ENCODE measurements at regions not wholly inside any gene's neighbourhood (a gene's known extent, or its start where the extent isn't known, plus 50 kb on each side); places are given as distances from the start of the nearest gene placed in this dataset.

GRCh38 chr13:104321756-104322155, 1255.5 kb upstream of the SLC10A2 start:
- Histone ChIP-seq H3K4me3 (ENCODE audit: extremely low read depth in 1 of 4, insufficient read depth in 2 of 4, low read depth in 3 of 4, low read length in 4 of 4) (no peak overlapping the region), H3K36me3 (ENCODE audit: control insufficient read depth in 2 of 4, insufficient read depth in 4 of 4, low read length in 3 of 4) (no peaks in the 10 kb centered on the region), H3K9ac (replicated peaks in 1 of 4; ENCODE audit: extremely low read depth in 1 of 4, low read depth in 3 of 4, low read length in 3 of 4) (no peak overlapping the region), H4K8ac (ENCODE audit: extremely low read depth, insufficient read depth, low read length) (no peak overlapping the region), H3K4me1 (replicated peaks in 1 of 4; ENCODE audit: control insufficient read depth in 3 of 4, insufficient read depth in 4 of 4, low read length in 3 of 4) (no peaks in the 10 kb centered on the region), H2BK12ac (ENCODE audit: low read depth, low read length) (no peak overlapping the region), H4K5ac (ENCODE audit: insufficient read length, low read depth, low read length) (no peak overlapping the region), H3K4ac (replicated peaks; ENCODE audit: insufficient read length, low read depth, low read length) (no peak overlapping the region), H3K23me2 (ENCODE audit: low read depth, low read length) (no peaks in the 10 kb centered on the region), H4K20me1 (replicated peaks in 1 of 2; ENCODE audit: control insufficient read depth in 1 of 2, insufficient read depth in 2 of 2, low read length in 2 of 2) (no peaks in the 10 kb centered on the region), H3K27ac (ENCODE audit: low read depth, low read length) (no peak overlapping the region), H2BK20ac (ENCODE audit: low read length) (no peak overlapping the region), H2BK120ac (replicated peaks; ENCODE audit: low read depth, low read length) (no peak overlapping the region), H3K56ac (replicated peaks; ENCODE audit: insufficient read length, low read depth, low read length) (no peak overlapping the region), H3K18ac (ENCODE audit: extremely low read depth, low read length) (no peak overlapping the region), H3K4me2 (ENCODE audit: insufficient read depth in 1 of 2, low read depth in 2 of 2, low read length in 2 of 2) (no peak overlapping the region), H3K14ac (ENCODE audit: insufficient read length) (no peak overlapping the region), H4K91ac (replicated peaks; ENCODE audit: insufficient read length, low read length) (no peak overlapping the region), H2AFZ (ENCODE audit: low read length) (no peak overlapping the region), H3K9me3 (ENCODE audit: insufficient read depth in 2 of 2, low read depth in 1 of 2, low read length in 1 of 2) (peaks cover 0 to 2% of the 10 kb centered on the region in 2 experiments; a peak in 1 of 4 replicates), H2BK5ac (ENCODE audit: low read depth, low read length) (no peak overlapping the region), H3K27me3 (replicated peaks in 1 of 4; ENCODE audit: control insufficient read depth in 3 of 4, extremely low read depth in 1 of 4, insufficient read depth in 3 of 4, low read length in 3 of 4) (no peaks in the 10 kb centered on the region), H3K23ac (ENCODE audit: insufficient read length) (no peak overlapping the region), H3K79me2 (ENCODE audit: control insufficient read depth in 1 of 2, insufficient read depth in 2 of 2, low read length in 2 of 2) (no peaks in the 10 kb centered on the region), H2BK15ac (ENCODE audit: low read length) (no peak overlapping the region), H2AK5ac (ENCODE audit: low read depth, low read length) (no peak overlapping the region), H3K79me1 (ENCODE audit: low read depth, low read length) (no peaks in the 10 kb centered on the region)
- FAIRE-seq (no peak), DNase-seq (ENCODE audit: low read depth in 1 of 2, low spot score in 2 of 2) (no peak)
- ChIA-PET POLR2A (ENCODE audit: partially characterized antibody) (no interaction called here), CTCF (ENCODE audit: partially characterized antibody) (interaction anchor here (0.7 to 1.0 kb wide), 2 partner anchors 16 to 251 kb away, joined by 3 to 4 read pairs; no protein-coding TSS in a partner anchor)
- 98% methylated on average over 5 of the region's 5 CpGs; no CpG with 5 or more reads in 1 of the 2 experiments for WGBS, 2 experiments (ENCODE audit: extremely low coverage in 1 of 2, insufficient coverage in 1 of 2, insufficient read length in 1 of 2, insufficient replicate concordance in 2 of 2, low coverage in 1 of 2, low lambda C conversion rate in 2 of 2, missing lambda C conversion rate in 1 of 2)
- TF ChIP-seq, protein P1, sequence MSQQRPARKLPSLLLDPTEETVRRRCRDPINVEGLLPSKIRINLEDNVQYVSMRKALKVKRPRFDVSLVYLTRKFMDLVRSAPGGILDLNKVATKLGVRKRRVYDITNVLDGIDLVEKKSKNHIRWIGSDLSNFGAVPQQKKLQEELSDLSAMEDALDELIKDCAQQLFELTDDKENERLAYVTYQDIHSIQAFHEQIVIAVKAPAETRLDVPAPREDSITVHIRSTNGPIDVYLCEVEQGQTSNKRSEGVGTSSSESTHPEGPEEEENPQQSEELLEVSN (IDR thresholded peaks at IDR 0.05) = no peak
- no peak for TF ChIP-seq NRF1 (IDR thresholded peaks at IDR 0.05; ENCODE audit: low read depth, low read length)
- TF ChIP-seq ATF2 (IDR thresholded peaks at IDR 0.05; ENCODE audit: low read length) = no peak
- no peak for TF ChIP-seq BACH1 (IDR thresholded peaks at IDR 0.05; ENCODE audit: low read length)
- TF ChIP-seq POLR2A (IDR thresholded peaks at IDR 0.05; ENCODE audit: control extremely low read depth in 1 of 2, low read depth in 2 of 2, low read length in 2 of 2) = no peak
- no peak for TF ChIP-seq PHF8 (conservative IDR thresholded peaks at IDR 0.05; ENCODE audit: low read depth, low read length)
- TF ChIP-seq ZNF274 (IDR thresholded peaks at IDR 0.05; ENCODE audit: borderline replicate concordance, extremely low read depth, low read length) = no peak
- TF ChIP-seq RNF2 (IDR thresholded peaks at IDR 0.05; ENCODE audit: borderline replicate concordance, low read depth, low read length, missing control alignments, poor library complexity, severe bottlenecking) = no peak
- no peak for TF ChIP-seq BCL11A (IDR thresholded peaks at IDR 0.05; ENCODE audit: low read depth in 2 of 2, low read length in 2 of 2)
- TF ChIP-seq RBBP5 (IDR thresholded peaks at IDR 0.05; ENCODE audit: borderline replicate concordance, low read depth, low read length) = no peak
- TF ChIP-seq ASH2L (IDR thresholded peaks at IDR 0.05; ENCODE audit: low read length) = no peak
- TF ChIP-seq CEBPB (IDR thresholded peaks at IDR 0.05; ENCODE audit: low read depth, low read length) = no peak
- no peak for TF ChIP-seq CHD1 (IDR thresholded peaks at IDR 0.05; ENCODE audit: low read depth, low read length)
